DND-41 (cell line): ENCODE measurements at regions not wholly inside any gene's neighbourhood (a gene's known extent, or its start where the extent isn't known, plus 50 kb on each side); places are given as distances from the start of the nearest gene placed in this dataset.

Source experiments
- ATAC-seq: fragments of 200-7000 bp; cut with Tn5 transposase; 3 replicates; pipeline ENCODE4 v1.9.1; 2021; ENCODE audit warnings: low read depth; ENCODE audit not compliant: insufficient read depth
- DNase-seq: peaks from one replicate; pipeline ENCODE4 v3.0.0-alpha.2; 2020
- H2AFZ ChIP-seq: 2 replicates; pipeline ENCODE4 v1.6.0; 2012; ENCODE audit warnings: low read depth, low read length
- H3K27ac ChIP-seq: 2 replicates; pipeline ENCODE4 v1.5.1; 2012; ENCODE audit warnings: low read length, inconsistent platforms
- H3K27me3 ChIP-seq: fragments of 200-600 bp; sonication (generic); 2 replicates; pipeline ENCODE4 v1.6.0; 2012; ENCODE audit warnings: low read length, mild to moderate bottlenecking, inconsistent platforms; ENCODE audit not compliant: insufficient read depth, poor library complexity
- H3K36me3 ChIP-seq: 2 replicates; pipeline ENCODE4 v1.5.1; 2012; ENCODE audit warnings: low read length, inconsistent platforms; ENCODE audit not compliant: insufficient read depth
- H3K4me1 ChIP-seq: 2 replicates; pipeline ENCODE4 v1.5.1; 2012; ENCODE audit warnings: mild to moderate bottlenecking, low read length; ENCODE audit not compliant: insufficient read depth
- H3K4me2 ChIP-seq: 2 replicates; pipeline ENCODE4 v1.6.0; 2012; ENCODE audit warnings: mild to moderate bottlenecking, moderate library complexity, low read length, inconsistent platforms; ENCODE audit not compliant: insufficient read depth
- H3K4me3 ChIP-seq, 2 experiments: fragments of 200-600 bp in 1 of 2; shearing (Covaris generic) in 1 of 2; 2 replicates each; pipeline ENCODE4 v1.5.1; 2012 to 2016; ENCODE audit warnings: inconsistent platforms in 2 of 2, low read length in 2 of 2, mild to moderate bottlenecking in 2 of 2, low read depth in 1 of 2, moderate library complexity in 1 of 2
- H3K79me2 ChIP-seq: 2 replicates; pipeline ENCODE4 v1.6.0; 2012; ENCODE audit warnings: low read length, inconsistent platforms; ENCODE audit not compliant: insufficient read depth
- H3K9ac ChIP-seq: 2 replicates; pipeline ENCODE4 v1.6.0; 2012; ENCODE audit warnings: low read depth, mild to moderate bottlenecking, inconsistent platforms, low read length, moderate library complexity
- H3K9me3 ChIP-seq: 2 replicates; pipeline ENCODE4 v1.5.1; 2012; ENCODE audit warnings: low read length, moderate library complexity, mild to moderate bottlenecking, inconsistent platforms; ENCODE audit not compliant: insufficient read depth, severe bottlenecking
- H4K20me1 ChIP-seq: 2 replicates; pipeline ENCODE4 v1.6.0; 2012; ENCODE audit warnings: low read length; ENCODE audit not compliant: insufficient read depth
- EZH2 ChIP-seq: IDR thresholded peaks from 3 replicates; pipeline ENCODE4 v1.6.1; 2012; ENCODE audit warnings: borderline replicate concordance, low read depth, mild to moderate bottlenecking, moderate library complexity, low read length, inconsistent platforms; ENCODE audit not compliant: severe bottlenecking
- TF ChIP-seq, protein P1 (sequence below): IDR thresholded peaks from 2 replicates; pipeline ENCODE4 v1.5.1; 2012; ENCODE audit warnings: borderline replicate concordance, low read length, moderate library complexity, mild to moderate bottlenecking; ENCODE audit not compliant: poor library complexity, severe bottlenecking; ENCODE audit errors: extremely low read depth

DNA sequence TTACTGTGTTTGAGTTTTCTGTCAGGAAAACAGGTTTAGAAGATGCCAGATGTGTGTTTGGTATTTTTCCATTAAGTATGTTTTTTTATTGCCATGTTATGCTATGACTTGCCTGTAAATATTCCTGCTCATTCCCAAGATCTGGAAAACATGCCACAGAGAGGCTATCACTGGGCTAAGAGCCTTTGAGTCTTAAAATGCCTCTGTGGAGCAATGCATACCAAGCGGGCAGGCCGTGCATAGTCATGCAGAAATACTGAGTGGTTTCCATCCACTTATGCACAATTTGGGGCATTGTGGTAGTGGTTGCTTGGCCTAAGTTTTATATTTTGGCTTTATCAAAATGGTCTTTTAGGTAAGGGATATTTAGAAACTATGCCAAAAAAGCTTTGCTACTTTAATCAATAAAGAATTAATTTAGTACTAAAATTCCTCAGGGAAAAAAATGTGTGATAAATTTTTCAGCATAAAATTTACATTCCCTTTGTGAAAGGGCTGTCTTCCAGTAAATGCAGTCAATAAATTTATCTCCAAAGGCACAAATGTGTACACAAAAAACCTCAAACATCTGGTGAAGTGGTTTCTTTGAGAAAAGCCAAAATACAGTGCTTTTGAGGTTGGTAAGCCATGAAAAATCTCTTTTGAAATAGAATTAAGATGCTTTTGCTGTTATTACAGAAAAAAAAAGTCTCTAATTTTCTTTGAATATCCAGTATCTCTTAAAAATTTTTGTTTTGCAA is 341.3 kb upstream of the FBXO33 start:
- DNase-seq = no peak
- TF ChIP-seq, protein P1, sequence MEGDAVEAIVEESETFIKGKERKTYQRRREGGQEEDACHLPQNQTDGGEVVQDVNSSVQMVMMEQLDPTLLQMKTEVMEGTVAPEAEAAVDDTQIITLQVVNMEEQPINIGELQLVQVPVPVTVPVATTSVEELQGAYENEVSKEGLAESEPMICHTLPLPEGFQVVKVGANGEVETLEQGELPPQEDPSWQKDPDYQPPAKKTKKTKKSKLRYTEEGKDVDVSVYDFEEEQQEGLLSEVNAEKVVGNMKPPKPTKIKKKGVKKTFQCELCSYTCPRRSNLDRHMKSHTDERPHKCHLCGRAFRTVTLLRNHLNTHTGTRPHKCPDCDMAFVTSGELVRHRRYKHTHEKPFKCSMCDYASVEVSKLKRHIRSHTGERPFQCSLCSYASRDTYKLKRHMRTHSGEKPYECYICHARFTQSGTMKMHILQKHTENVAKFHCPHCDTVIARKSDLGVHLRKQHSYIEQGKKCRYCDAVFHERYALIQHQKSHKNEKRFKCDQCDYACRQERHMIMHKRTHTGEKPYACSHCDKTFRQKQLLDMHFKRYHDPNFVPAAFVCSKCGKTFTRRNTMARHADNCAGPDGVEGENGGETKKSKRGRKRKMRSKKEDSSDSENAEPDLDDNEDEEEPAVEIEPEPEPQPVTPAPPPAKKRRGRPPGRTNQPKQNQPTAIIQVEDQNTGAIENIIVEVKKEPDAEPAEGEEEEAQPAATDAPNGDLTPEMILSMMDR = no peak
- no peak for TF ChIP-seq EZH2
- no peak overlapping the region for H3K4me2 ChIP-seq
- H3K9me3 ChIP-seq = no peaks in the 10 kb centered on the region
- no peak overlapping the region for H2AFZ ChIP-seq
- no peak for ATAC-seq
- H3K4me1 ChIP-seq = no peaks in the 10 kb centered on the region
- H3K27me3 ChIP-seq = no peaks in the 10 kb centered on the region
- H3K4me3 ChIP-seq = no peak overlapping the region
- no peaks in the 10 kb centered on the region for H3K36me3 ChIP-seq
- no peaks in the 10 kb centered on the region for H4K20me1 ChIP-seq
- no peak overlapping the region for H3K27ac ChIP-seq
- no peak overlapping the region for H3K9ac ChIP-seq
- no peaks in the 10 kb centered on the region for H3K79me2 ChIP-seq

DNA sequence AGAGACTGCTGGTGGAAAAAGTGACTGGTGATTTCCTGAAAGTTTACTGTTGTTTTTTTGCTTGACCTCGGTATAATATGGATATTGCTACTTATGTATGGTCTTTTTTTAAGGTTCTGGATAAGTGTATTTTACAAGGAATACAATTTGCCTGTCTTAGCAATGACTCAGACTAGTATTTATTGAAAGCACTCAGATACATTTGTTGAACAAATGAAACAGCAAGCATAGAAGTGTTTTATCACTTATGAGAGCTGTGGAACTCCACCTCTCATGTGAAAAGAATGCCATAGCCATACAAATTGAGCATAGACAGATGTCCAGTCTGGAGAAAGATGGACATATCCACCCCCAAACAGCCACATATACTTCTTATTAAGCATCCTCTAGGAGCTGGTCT is 340.4 kb upstream of the FBXO33 start:
- no peaks in the 10 kb centered on the region for H3K9me3 ChIP-seq
- TF ChIP-seq, protein P1 = no peak
- no peak for TF ChIP-seq EZH2
- no peak overlapping the region for H3K27ac ChIP-seq
- ATAC-seq (no peak), DNase-seq (no peak)
- no peaks in the 10 kb centered on the region for H3K27me3 ChIP-seq
- no peaks in the 10 kb centered on the region for H3K79me2 ChIP-seq
- H3K4me1 ChIP-seq = no peaks in the 10 kb centered on the region
- H3K36me3 ChIP-seq = no peaks in the 10 kb centered on the region
- no peak overlapping the region for H3K4me2 ChIP-seq
- no peak overlapping the region for H3K4me3 ChIP-seq
- no peak overlapping the region for H2AFZ ChIP-seq
- H4K20me1 ChIP-seq = no peaks in the 10 kb centered on the region
- H3K9ac ChIP-seq = no peak overlapping the region

DNA sequence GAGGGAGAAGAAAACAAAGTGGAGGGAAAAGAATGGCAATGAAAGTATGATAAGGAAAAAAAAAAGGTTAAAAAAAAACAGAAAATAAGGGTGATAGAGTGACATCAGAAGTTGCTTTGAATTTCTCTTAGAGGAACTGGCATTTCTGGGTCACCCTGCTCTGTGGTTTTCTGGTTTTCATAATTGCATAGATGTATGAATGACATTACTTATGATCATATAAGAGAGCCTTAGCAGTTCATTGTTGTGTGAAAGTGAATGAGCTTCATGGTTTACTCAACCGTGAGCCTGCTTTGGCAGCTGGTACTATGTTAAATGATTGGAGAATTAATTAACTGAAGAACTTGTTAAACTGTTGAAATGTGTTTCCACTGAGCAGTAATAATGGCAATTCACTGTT is 336.4 kb upstream of the FBXO33 start:
- H3K9me3 ChIP-seq = no peaks in the 10 kb centered on the region
- H3K4me2 ChIP-seq = no peak overlapping the region
- TF ChIP-seq, protein P1 = no peak
- no peak for TF ChIP-seq EZH2
- H3K4me1 ChIP-seq = no peaks in the 10 kb centered on the region
- no peak overlapping the region for H3K27ac ChIP-seq
- ATAC-seq (no peak), DNase-seq (no peak)
- no peak overlapping the region for H3K4me3 ChIP-seq
- H3K9ac ChIP-seq = no peak overlapping the region
- H3K36me3 ChIP-seq = no peaks in the 10 kb centered on the region
- no peaks in the 10 kb centered on the region for H4K20me1 ChIP-seq
- no peak overlapping the region for H2AFZ ChIP-seq
- no peaks in the 10 kb centered on the region for H3K27me3 ChIP-seq
- no peaks in the 10 kb centered on the region for H3K79me2 ChIP-seq
